Erythroblast (primary cell): ENCODE measurements at regions not wholly inside any gene's neighbourhood (a gene's known extent, or its start where the extent isn't known, plus 50 kb on each side); places are given as distances from the start of the nearest gene placed in this dataset.

Experiments
- DNase-seq, 2 experiments: peaks; one replicate each; lab custom pipeline; 2025; lab: John Stamatoyannopoulos, UW
- GATA1 ChIP-seq: IDR thresholded peaks from 2 replicates; pipeline ENCODE4 v1.6.1; 2011; ENCODE audit warnings: low read depth, mild to moderate bottlenecking, control low read depth, low read length, moderate library complexity
- POLR2A ChIP-seq: IDR thresholded peaks from 2 replicates; pipeline ENCODE4 v1.6.1; 2011; ENCODE audit warnings: mild to moderate bottlenecking, low read length

DNA sequence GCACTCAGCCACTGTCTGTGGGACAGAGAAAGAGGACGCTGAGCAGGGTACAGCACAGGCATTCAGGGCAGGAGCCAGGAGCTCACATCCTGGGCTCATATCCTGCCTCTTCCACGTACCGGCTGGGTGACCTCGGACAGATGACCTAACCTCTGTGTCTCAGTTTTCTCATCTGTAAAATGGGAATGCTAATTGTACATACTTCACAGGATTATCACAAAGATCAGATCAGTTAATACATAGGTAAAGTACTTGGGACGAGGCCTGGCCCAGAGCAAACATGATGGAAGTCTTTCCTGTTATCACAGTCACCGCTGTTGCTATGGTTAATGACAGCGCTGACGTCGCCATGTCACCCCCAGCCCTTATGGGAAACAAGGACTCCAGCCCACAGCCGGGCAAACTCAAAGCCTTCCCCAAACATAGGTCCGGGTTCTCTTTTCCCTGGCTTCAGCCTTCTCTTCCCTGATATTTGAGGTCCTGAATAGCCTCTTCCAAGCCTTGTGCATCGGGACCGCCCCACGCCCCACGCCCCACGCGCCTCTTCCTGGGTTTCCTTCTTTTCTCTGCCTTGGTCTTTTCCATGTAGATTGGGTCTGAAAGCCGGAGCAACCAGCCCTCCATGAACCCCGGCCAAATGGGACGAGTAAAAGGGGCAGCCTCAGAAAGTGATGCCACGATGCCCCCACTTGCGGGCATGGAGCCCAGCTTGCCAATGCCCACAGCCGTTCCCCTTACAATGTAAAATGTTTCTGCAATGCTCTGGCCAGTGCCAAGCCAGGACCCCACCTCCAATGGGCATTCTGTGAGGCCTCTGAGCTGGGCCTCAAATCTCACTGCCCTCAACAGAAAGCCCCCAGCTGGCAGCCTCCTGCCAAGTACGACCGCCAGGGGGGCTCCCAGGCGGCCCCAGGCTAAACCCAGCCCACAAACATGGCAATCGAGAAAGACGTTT lies 125.4 kb downstream of the RFLNA start:
- TF ChIP-seq POLR2A, result no peak

DNA sequence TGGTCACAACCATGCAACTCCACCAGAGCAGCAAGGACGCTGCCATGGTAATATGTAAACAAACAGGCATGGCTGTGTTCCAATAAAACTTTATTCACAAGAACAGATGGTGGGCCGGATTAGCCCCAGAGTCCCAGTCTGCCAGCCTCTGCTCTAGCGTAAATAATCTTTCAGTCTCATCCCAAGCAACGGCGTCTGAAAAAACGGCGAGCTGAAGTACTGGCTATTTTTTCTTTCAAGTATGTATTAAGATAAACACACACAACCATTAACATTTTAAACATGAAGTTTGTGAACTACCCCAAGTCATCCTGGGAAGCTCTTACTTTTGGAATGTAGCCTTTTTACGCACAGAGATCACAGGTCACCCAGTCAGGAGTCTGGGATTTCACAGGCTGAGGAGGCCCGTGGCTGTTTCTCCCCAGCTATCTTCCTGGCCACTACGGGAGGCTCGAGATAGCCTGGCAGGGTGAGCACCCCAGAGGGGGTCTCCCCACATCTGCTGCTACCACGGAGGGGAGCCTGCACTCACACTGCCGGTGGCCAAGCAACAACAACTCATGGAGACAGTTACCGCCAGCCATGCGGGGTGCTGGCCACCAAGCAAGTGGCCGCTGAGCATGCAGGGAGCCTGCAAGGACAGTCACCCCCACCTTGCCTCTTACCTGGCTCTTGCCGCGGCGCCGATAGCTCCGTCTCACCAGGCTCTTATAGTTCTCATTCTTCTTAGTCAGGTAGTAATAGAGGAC lies 124.6 kb downstream of the RFLNA start:
- TF ChIP-seq POLR2A (no peak), GATA1 (no peak)
- DNase-seq, result peak in 1 of 2 experiments; percentile 19

More for the DNA sequence above, 125.4 kb downstream of the RFLNA start:
- no peak for DNase-seq

DNA sequence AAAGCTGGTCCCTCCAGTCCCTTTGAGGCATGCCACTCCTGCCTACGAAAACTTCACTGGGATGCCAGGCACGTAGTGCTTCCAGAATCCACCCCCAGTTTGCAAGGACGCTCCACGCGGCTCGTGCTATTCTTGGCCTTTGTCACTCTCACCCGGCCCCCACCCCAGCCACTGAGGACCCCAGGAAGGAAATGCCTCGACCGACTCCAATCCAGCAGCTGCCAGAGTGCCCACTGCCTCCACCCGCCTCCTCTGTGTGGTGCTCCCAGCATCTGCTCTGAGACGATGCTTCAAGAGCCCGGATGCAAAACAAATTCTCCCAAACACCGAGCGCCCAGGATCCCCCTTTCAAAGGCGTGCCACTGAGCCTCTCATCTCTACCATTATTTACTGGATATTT lies 123.9 kb downstream of the RFLNA start:
- TF ChIP-seq GATA1 (no peak), POLR2A (no peak)
- no peak for DNase-seq

DNA sequence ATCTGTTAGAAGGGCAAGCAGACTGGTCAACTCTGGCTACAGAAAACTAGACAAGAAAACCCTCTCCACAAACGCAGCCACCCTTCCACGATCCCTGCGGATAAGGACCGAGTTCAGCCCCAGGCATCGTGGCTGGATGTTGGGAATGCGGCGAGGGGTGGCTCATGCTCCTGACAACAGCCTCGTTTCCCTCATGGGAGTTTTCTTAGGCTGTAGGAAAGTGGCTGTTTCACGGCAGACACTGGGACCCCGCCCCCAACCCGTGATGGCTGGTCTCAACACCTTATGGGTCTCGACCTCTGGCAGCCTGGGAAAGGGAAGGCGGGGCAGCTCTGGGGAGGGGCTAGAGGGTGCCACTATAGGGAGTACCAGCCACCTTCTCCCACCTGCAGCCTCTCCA lies 123.3 kb downstream of the RFLNA start:
- DNase-seq, result no peak
- TF ChIP-seq GATA1 (no peak), POLR2A (no peak)

DNA sequence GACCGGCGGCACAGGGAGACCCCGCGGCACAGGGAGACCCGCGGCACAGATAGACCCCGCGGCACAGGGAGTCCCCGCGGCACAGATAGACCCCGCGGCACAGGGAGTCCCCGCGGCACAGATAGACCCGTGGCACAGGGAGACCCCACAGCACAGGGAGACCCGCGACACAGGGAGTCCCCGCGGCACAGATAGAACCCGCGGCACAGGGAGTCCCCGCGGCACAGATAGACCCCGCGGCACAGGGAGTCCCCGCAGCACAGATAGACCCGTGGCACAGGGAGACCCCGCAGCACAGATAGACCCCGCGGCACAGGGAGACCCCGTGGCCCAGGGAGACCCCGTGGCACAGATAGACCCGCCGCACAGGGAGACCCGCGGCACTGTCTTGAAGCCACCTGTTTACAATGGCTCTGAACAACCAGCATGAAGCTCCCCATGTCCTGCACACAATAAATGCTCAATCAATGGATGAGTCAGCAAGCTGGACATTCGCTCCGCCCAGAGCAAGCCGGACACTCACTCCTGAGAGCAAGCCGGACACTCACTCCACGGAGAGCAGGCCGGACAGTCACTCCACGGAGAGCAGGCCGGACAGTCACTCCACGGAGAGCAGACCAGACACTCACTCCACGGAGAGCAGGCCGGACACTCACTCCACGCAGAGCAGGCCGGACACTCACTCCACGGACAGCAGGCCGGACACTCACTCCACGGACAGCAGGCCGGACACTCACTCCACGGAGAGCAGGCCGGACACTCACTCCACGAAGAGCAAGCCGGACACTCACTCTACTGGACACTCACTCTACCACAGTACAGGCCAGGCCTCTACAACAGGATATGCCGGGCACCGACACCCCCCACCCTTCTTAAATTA lies 121.9 kb downstream of the RFLNA start:
- TF ChIP-seq POLR2A (no peak), GATA1 (no peak)
- no peak for DNase-seq

DNA sequence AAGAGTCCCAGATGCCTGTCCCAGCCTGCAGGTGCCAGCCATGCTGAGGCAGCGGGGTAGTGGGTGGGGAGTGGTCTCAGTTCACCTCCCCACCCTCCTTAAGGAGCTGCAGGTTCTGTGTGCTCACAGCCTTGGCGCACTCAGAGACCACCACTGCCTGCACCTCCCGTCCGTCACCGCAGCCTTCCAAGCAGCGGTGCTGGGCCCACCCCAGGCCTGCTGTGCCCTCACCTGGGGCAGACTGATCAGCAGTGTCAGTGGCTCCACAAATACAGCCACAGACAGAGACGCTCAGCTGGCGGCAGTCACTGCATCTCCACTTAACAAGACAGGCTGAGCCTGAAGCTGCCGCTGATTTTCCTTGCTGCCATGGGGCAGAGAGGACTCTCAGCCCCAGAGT lies 120.2 kb downstream of the RFLNA start:
- TF ChIP-seq GATA1 (no peak), POLR2A (no peak)
- no peak for DNase-seq

DNA sequence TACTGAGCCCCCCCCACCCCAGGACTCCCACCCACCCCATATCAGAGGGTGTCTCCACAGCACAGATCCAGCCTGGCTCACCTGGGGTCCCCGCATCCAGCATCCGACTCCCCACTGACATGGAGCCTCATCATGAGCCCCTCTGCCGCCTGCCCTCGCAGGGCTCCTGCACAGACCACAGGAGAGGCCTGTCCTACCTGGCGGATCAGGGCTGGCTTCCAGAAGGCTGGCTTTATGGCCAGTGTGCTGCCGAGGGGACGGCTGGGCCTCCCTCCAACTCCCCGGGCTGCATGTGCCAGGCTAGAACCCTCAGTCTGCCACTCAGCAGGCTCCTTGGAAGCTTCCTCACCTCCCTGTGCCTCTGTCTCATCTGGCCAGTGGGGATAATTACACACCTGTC lies 119.0 kb downstream of the RFLNA start:
- no peak for DNase-seq
- TF ChIP-seq POLR2A (no peak), GATA1 (no peak)

DNA sequence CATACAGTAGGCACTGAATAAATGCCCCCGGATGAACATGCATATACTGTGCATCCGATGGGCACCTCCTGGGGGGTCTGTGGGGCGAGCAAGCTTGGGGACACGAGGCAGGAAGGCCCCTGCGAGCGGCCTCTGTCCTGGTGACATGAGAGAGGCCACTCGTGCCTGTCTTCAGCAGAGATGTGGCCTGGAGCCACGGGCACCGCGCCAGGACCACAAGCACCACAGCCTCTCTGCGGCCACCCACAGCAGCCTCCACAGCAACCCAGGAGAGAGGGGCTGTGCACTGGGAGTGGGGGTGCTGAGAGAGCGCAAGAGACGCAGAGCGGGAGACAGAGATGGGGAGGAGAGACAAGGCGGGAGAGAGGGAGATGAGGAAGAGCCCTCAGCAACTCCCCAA lies 118.5 kb downstream of the RFLNA start:
- DNase-seq, result no peak
- no peak for TF ChIP-seq GATA1
- no peak for TF ChIP-seq POLR2A

DNA sequence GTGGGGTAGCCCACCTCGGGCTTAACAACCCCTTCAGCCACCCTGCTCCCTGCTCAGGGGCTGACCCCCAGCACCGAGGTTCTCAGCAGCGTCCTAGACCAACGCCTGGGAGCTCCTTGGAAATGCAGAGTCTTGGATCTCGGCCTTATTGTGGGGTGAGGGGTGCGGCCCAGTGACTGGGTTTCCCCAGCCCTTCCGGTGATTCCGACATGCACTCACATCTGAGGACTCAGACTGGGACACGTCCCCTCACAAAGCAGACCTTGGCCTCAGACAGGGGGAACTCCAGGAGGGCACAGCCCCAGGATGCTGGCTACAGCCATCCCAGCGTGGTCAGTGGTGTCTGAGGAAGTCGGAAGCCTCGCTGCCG lies 117.7 kb downstream of the RFLNA start:
- no peak for DNase-seq
- TF ChIP-seq POLR2A (no peak), GATA1 (no peak)

DNA sequence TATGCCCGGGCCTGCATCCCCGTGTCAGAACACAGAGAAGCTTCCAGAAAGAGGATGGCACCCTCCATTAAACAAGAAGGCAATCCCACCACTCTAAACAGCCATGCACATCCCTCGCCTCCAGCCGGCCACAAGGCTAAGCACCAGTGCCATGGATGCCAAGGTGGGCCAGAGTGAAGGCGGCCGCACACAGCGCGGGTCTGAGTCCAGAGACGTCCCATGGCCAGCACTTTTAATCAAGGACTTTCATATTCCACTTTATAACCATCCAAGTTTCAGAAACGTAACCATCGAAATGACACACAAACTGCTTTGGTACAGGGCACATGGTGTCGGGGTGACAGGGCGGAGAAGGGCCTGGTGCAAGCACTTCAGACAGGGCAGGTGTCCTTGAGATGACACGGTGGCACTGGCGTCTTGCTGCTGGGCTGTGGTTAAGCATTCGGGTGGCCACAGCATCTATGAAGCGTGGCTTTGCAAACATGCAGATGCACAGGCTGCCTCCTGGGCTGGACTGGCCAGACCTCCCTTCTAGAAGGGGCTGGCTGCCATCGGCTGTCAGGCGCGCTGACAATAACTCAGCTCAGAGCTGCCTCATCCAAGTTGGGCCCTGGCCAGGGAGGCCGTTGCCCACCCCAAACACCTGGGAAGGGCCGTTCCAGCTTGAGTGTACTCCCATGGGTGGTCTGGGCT lies 117.2 kb downstream of the RFLNA start:
- no peak for DNase-seq
- TF ChIP-seq POLR2A (no peak), GATA1 (no peak)

DNA sequence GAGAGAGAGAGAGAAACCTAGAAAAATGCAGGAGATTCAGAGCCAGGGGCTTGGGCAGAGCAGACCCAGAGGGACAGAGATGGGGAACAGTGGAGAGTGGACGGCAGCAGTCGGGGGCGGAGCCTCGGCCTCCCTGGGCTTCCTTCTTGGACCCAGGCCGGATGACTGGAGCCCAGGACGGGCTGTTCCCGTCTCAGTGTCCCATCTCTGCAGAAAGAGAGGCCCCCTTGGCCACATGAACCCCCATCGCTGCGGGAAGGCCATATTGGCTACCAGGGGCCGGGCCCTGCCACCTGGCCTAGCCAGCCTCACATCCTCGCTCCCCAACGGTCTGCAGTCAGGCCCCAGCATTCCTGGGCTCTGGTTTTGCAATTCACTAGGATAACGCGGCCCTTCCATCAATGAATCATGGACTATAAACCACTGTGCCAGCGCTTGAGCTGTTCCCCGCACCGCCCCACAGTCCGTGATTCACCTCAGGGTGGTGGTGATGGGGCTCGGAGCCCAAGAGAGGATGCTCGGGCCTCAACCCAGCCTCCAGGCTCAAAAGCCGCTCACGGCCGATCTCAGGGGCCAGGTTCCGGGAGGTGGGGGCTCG lies 116.5 kb downstream of the RFLNA start:
- DNase-seq, result no peak
- TF ChIP-seq GATA1, result no peak
- TF ChIP-seq POLR2A, result no peak

DNA sequence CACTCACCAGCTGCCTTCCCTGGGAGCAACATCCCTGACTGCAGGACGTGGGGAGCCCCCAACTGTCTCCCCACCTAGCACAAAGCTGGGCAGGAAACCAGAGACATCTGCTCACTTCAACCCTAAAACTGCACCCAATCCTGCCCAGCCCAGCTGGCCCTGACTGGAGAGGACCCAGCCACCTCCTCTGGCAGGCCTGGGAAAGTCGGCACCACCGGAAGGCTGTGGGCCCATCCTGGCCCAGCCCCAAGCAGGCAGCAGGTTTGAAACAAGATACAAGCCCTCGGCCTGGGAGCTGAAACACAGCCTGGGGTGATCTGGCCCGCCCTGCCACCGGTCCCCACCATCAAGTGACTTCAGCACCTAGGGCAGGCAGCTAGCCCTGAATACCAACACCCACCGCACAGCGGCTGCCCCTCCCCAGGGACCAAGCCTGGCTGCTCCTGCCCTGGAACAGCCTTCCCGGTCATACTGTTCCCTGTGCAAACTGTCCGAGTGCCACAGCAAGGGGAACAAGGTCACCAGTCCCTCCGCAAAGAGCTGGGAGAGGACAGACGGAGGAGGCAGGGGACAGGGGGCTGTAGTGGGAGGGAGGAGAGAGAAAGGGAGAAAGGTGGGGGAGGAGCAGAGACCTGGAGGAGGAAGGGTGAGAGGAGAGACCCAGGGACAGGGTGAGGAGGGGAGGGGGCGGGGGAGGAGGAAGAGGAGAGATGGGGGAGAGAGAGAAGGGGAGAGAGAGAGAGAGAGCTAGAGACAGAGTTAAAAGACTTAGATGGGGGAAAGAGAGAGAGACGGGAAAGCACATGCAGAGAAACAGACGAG lies 115.7 kb downstream of the RFLNA start:
- TF ChIP-seq GATA1 (no peak), POLR2A (no peak)
- DNase-seq, result no peak
